ENCODE measurements at regions not wholly inside any gene's neighbourhood (a gene's known extent, or its start where the extent isn't known, plus 50 kb on each side); places are given as distances from the start of the nearest gene placed in this dataset.
"Not testable (repeated sequence)": the region's sequence is repeated elsewhere in the genome, so short reads cannot be mapped to it uniquely, and the experiment has no call there.

- DNase-seq: not testable (repeated sequence)
These were observed 60.2 kb upstream of the PRSS3 start for GRCh38 chr9:33734941-33735835.

DNA sequence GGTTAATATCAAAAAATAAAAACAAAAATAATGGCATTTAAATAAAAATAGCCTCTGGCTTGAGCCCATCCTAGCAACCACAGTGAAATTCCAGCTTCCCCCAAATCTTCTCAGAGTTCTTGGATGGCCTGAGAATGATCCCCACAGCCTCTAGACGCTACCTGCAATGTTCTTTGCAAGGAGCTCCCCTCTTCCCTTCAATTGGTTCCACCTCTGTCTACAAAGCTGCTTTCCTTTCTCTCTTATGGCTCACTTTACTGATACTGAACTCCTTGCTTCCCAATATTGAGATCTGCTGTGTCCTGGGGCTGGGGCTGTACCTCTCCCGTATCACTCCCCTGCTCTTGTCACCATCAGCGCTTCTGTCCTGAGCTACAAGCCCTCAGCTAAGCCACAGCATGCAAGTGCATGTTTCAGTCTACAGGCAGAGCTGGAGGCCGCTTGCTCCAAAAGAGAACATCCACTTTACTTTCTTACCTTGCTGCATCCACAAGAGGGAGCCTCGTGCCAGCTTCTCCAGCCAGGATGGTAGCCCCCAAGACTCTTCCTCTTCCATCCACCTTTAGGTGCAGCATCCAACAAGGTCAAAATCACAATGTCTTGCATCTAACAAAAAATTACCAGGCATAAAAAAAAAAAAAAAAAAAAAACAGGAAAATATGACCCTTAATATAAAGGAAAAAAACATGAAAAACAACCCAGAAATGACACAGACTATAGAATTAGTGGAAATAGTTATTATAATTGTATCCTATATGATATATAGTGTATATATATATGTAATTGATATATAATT, 57.4 kb upstream of the PRSS3 start:
- no peak for DNase-seq

- no peak for DNase-seq
These were observed 56.0 kb upstream of the PRSS3 start for GRCh38 chr9:33739398-33739797.

DNA sequence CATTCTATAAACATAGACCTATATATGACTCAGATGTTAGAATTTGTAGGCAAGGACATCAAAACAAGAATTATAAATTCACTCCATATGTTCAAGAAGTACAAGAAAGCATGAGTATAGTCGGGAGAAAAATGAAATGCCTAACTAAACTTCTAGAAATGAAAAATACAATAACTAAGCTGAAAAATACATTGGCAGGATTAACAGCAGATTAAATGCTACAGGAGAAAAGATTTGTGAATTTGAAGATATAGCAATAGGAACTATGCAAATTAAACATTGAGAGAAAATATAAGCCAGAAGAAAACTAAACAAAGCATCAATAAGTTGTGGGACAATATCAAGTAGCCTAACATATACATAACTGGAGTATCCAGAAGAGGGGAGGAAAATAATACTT, 55.3 kb upstream of the PRSS3 start:
- no peak for DNase-seq

- not testable (repeated sequence) for DNase-seq
These were observed 54.4 kb upstream of the PRSS3 start for GRCh38 chr9:33740958-33741357.

- no peak for DNase-seq
These were observed 53.3 kb upstream of the PRSS3 start for GRCh38 chr9:33742051-33742450.

DNA sequence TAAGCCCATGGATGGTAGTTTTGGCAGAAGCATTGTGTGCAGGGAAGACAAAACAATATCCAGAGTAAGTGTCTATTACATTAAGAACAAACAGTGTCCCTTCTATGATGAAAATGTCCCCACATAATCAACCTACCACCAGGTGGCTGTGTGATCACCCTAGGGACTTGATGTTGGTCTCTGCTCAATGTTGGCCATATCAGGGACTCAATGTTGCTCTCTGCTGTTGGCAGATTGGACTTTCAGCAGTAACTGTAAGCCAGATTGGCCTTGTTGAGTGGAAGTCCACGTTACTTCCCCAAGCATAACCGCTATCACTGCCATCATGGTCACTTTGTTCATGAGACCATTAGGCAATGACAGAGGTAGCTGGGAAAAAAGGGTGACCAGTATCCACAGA, 52.8 kb upstream of the PRSS3 start:
- DNase-seq: no peak
